ENCODE measurements at regions not wholly inside any gene's neighbourhood (a gene's known extent, or its start where the extent isn't known, plus 50 kb on each side); places are given as distances from the start of the nearest gene placed in this dataset.

DNA sequence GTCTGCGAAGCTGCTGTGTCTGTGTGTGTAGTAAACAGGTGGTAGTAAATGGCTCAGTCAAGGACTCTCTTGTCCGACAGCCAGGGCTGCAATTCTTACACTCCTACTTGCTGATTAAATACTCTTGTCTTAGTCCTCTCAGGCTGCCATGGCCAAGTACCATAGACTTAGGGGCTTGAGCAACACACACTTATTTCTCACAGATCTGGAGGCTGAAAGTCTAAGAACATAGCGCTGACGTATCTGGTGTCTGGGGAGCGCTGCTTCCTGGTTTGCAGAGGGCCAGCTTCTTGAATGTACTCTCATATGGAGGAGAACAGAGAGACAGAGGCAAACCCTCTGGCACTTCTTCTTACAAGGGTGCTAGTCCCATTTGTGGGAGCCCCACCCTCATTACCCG is 411.0 kb downstream of the MED10 start:
- no peak for DNase-seq (ENCODE audit: low spot score)
- H3K4me3 ChIP-seq = no peak overlapping the region
- no peak overlapping the region for H3K27ac ChIP-seq
- H3K36me3 ChIP-seq = no peaks in the 10 kb centered on the region
- TF ChIP-seq, protein P1, sequence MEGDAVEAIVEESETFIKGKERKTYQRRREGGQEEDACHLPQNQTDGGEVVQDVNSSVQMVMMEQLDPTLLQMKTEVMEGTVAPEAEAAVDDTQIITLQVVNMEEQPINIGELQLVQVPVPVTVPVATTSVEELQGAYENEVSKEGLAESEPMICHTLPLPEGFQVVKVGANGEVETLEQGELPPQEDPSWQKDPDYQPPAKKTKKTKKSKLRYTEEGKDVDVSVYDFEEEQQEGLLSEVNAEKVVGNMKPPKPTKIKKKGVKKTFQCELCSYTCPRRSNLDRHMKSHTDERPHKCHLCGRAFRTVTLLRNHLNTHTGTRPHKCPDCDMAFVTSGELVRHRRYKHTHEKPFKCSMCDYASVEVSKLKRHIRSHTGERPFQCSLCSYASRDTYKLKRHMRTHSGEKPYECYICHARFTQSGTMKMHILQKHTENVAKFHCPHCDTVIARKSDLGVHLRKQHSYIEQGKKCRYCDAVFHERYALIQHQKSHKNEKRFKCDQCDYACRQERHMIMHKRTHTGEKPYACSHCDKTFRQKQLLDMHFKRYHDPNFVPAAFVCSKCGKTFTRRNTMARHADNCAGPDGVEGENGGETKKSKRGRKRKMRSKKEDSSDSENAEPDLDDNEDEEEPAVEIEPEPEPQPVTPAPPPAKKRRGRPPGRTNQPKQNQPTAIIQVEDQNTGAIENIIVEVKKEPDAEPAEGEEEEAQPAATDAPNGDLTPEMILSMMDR (IDR thresholded peaks at IDR 0.05) = no peak
- H3K9me3 ChIP-seq = peaks cover 0 to 4% of the 10 kb centered on the region in 2 donors
- H3K4me1 ChIP-seq = no peaks in the 10 kb centered on the region
- H3K27me3 ChIP-seq = no peaks in the 10 kb centered on the region

DNA sequence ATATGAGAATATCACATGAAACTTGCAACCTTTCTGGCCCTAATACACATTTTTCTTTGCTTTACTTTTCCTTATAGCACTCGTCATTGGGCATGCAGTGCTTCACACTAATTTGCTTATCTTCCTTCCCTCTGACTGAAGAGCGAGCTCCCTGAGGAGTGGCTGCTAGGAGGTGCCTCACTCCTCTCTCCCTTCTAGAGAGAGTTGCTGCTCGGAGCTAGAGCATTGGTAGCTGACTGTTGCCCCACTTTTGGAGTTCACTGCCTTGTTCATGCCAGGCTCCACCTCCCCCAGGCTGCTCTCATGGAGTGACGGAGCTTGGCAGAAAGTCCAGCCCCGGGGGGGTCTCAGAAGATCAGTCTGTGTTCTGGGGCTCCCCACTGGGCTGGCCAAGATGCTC is 413.2 kb downstream of the MED10 start:
- no peak overlapping the region for H3K4me3 ChIP-seq
- no peaks in the 10 kb centered on the region for H3K4me1 ChIP-seq
- H3K27ac ChIP-seq = no peak overlapping the region
- no peaks in the 10 kb centered on the region for H3K27me3 ChIP-seq
- H3K36me3 ChIP-seq = no peaks in the 10 kb centered on the region
- TF ChIP-seq, protein P1 (IDR thresholded peaks at IDR 0.05) = no peak
- no peak for DNase-seq (ENCODE audit: low spot score)
- peaks cover 0 to 4% of the 10 kb centered on the region in 2 donors for H3K9me3 ChIP-seq

DNA sequence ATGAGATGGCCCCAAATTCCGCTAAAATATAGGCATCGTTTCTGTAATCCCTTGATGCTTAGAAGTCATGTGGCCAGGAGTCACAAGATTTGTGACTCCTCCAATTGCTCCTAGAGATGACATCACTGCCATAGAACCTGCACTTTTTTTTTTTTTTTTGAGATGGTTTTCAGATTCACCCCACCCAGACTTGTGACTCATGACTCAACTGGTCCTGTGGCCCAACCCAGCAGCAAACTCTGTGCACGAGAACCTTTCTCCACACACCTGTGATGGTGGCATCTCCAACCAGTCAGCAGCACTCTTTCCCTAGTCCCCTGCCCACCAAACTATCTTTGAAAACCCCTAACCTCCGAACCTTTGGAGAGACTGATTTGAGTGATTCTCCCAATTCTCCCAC is 414.0 kb downstream of the MED10 start:
- no peak for DNase-seq (ENCODE audit: low spot score)
- Histone ChIP-seq H3K27me3 (no peaks in the 10 kb centered on the region), H3K4me3 (no peak overlapping the region), H3K27ac (no peak overlapping the region), H3K4me1 (no peaks in the 10 kb centered on the region), H3K9me3 (peaks cover 0 to 4% of the 10 kb centered on the region in 2 donors), H3K36me3 (no peaks in the 10 kb centered on the region)
- TF ChIP-seq, protein P1 (IDR thresholded peaks at IDR 0.05) = no peak

DNA sequence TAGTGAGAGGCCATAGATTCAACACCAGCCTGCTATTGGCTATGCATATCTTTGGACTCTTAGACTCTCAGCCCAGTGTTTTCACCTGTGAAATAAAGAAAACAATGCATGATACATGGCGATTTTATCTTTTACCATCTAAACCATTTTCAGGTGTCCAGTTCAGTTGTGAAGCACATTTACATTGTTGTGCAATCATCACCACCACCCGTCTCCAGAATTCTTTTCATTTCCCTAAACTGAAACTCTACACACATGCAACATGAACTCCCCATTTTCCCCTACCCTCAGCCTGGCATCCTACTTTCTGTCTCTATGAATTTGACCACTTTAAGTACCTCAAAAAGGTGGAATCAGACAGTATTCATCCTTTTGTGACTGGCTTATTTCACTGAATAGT is 420.6 kb downstream of the MED10 start:
- Histone ChIP-seq H3K27ac (no peak overlapping the region), H3K9me3 (no peaks in the 10 kb centered on the region), H3K4me3 (no peak overlapping the region), H3K27me3 (no peaks in the 10 kb centered on the region), H3K36me3 (no peaks in the 10 kb centered on the region), H3K4me1 (no peaks in the 10 kb centered on the region)
- TF ChIP-seq, protein P1 (IDR thresholded peaks at IDR 0.05) = no peak
- no peak for DNase-seq (ENCODE audit: low spot score)

DNA sequence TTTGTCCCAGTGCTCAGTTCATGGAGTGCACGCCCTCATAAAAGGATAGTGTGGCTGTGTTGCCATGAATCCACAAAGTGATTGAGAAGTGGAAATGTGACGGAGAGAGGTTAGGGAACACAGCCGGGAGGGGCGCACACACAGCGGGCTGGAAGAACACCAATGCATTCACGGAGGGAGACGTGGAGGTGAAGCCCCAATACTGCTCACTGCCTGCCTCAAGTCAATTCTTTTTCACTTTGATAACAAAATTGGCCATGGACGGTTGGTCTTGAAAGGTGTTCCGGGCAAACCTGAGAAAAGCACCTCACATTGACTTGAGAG is 424.1 kb downstream of the MED10 start:
- H3K9me3 ChIP-seq = no peaks in the 10 kb centered on the region
- H3K27me3 ChIP-seq = no peaks in the 10 kb centered on the region
- DNase-seq (ENCODE audit: low spot score) = no peak
- TF ChIP-seq, protein P1 (IDR thresholded peaks at IDR 0.05) = no peak
- H3K27ac ChIP-seq = no peak overlapping the region
- H3K4me1 ChIP-seq = no peaks in the 10 kb centered on the region
- no peak overlapping the region for H3K4me3 ChIP-seq
- no peaks in the 10 kb centered on the region for H3K36me3 ChIP-seq

DNA sequence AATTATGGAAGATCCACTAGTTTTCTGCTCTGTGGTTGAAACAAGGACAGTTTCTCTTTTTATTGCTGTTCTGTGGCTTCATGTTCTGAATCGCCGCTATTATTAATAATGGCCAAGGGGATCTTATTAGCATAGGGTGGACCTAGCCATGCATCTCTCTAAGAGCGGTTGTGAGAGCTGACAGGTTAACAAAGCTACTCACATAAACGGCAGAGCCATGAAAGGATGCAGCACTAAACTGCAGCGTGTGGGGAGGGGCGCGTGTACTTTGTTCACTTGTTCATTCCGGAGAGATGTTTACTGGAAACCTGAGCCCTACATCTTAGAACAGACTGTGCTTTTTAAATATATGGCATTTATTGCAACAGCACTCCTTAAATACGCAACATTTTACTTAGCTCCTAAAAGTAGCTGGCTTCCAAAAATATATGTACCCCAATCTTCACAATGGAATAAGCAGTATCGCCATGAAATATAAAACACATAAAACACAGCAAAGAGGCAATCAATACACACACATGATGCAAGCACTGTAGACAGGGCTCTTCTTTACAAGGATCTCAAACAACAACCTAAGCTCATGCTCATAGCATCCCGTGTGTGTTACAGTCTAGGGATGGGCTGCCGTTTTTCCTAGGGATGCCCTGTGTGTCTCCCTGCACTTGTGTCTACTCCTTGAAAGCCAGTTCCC is 424.6 kb downstream of the MED10 start:
- Histone ChIP-seq H3K36me3 (no peaks in the 10 kb centered on the region), H3K27me3 (no peaks in the 10 kb centered on the region), H3K9me3 (no peaks in the 10 kb centered on the region), H3K4me3 (no peak overlapping the region), H3K27ac (no peak overlapping the region), H3K4me1 (no peaks in the 10 kb centered on the region)
- TF ChIP-seq, protein P1 (IDR thresholded peaks at IDR 0.05) = no peak
- DNase-seq (ENCODE audit: low spot score) = no peak

All from right atrium auricular region (tissue), 2 donors.